HG03108 (cell line): ENCODE measurements at regions not wholly inside any gene's neighbourhood (a gene's known extent, or its start where the extent isn't known, plus 50 kb on each side); places are given as distances from the start of the nearest gene placed in this dataset.
"Not testable (repeated sequence)": the region's sequence is repeated elsewhere in the genome, so short reads cannot be mapped to it uniquely, and the experiment has no call there.

ENCODE experiments used
- ATAC-seq: cut with Tn5 transposase; IDR thresholded peaks from one replicate; pipeline ENCODE4 v1.9.1; 2021; ENCODE audit warnings: moderate library complexity; ENCODE audit not compliant: unreplicated experiment

GRCh38 chr18:39191058-39191457 lies 1625.5 kb upstream of the CELF4 start:
- no peak for ATAC-seq

GRCh38 chr18:39190508-39190907 lies 1624.9 kb upstream of the CELF4 start:
- ATAC-seq = no peak

- ATAC-seq = no peak
Observed at GRCh38 chr18:39188278-39188677, 1622.7 kb upstream of the CELF4 start.

GRCh38 chr18:39186008-39186407 lies 1620.4 kb upstream of the CELF4 start:
- no peak for ATAC-seq

- no peak for ATAC-seq
Observed at GRCh38 chr18:39184176-39184575, 1618.6 kb upstream of the CELF4 start.

- no peak for ATAC-seq
Observed at GRCh38 chr18:39178166-39178565, 1612.6 kb upstream of the CELF4 start.

GRCh38 chr18:39172695-39173421 lies 1607.3 kb upstream of the CELF4 start:
- ATAC-seq = no peak

GRCh38 chr18:39168723-39169122 lies 1603.1 kb upstream of the CELF4 start:
- ATAC-seq = no peak

GRCh38 chr18:39167990-39168389 lies 1602.4 kb upstream of the CELF4 start:
- ATAC-seq = no peak

GRCh38 chr18:39166776-39167175 lies 1601.2 kb upstream of the CELF4 start:
- no peak for ATAC-seq

- ATAC-seq = no peak
Observed at GRCh38 chr18:39162013-39162827, 1596.6 kb upstream of the CELF4 start.

GRCh38 chr18:39149211-39149806 lies 1583.7 kb upstream of the CELF4 start:
- no peak for ATAC-seq

GRCh38 chr18:39134255-39134654 lies 1568.7 kb upstream of the CELF4 start:
- no peak for ATAC-seq

GRCh38 chr18:39127538-39127937 lies 1561.9 kb upstream of the CELF4 start:
- ATAC-seq = not testable (repeated sequence)

- ATAC-seq = no peak
Observed at GRCh38 chr18:39113790-39114189, 1548.2 kb upstream of the CELF4 start.

GRCh38 chr18:39105104-39105503 lies 1539.5 kb upstream of the CELF4 start:
- no peak for ATAC-seq

- no peak for ATAC-seq
Observed at GRCh38 chr18:39072970-39073369, 1507.4 kb upstream of the CELF4 start.

GRCh38 chr18:39062426-39062825 lies 1496.8 kb upstream of the CELF4 start:
- ATAC-seq = no peak

GRCh38 chr18:39058386-39059000 lies 1492.9 kb upstream of the CELF4 start:
- no peak for ATAC-seq

GRCh38 chr18:39057423-39058064 lies 1491.9 kb upstream of the CELF4 start:
- ATAC-seq = no peak

GRCh38 chr18:39053571-39053970 lies 1488.0 kb upstream of the CELF4 start:
- ATAC-seq = no peak
